ENCODE measurements at regions not wholly inside any gene's neighbourhood (a gene's known extent, or its start where the extent isn't known, plus 50 kb on each side); places are given as distances from the start of the nearest gene placed in this dataset.

GRCh38 chr20:39270837-39271604 lies 308.9 kb downstream of the DHX35 start:
- Histone ChIP-seq H3K4me1 (ENCODE audit: control insufficient read depth in 2 of 3, insufficient read depth in 2 of 3, low read depth in 1 of 3, low read length in 3 of 3) (peaks cover 0 to 6% (median 0%) of the 10 kb centered on the region in 3 donors), H3K27ac (ENCODE audit: low read depth in 2 of 2, low read length in 2 of 2) (no peak overlapping the region), H3K27me3 (ENCODE audit: control insufficient read depth, insufficient read depth, low read length) (no peaks in the 10 kb centered on the region), H3K9me3 (ENCODE audit: control insufficient read depth in 2 of 3, insufficient read depth in 1 of 3, low read length in 3 of 3) (no peaks in the 10 kb centered on the region), H3K4me3 (ENCODE audit: low read length in 3 of 3) (no peak overlapping the region), H3K36me3 (ENCODE audit: control insufficient read depth in 2 of 3, insufficient read depth in 3 of 3, low read length in 3 of 3) (no peaks in the 10 kb centered on the region), H3K9ac (ENCODE audit: low read length in 3 of 3) (no peak overlapping the region)
- intact Hi-C loops (cut with DNase I), result no loop called here
- TF ChIP-seq CTCF (IDR thresholded peaks at IDR 0.05; ENCODE audit: borderline replicate concordance, extremely low read depth, insufficient read depth), result no peak
- FAIRE-seq, result no peak
- peak in 1 of 5 donors; percentile 69 for DNase-seq

- no peak for TF ChIP-seq CTCF (IDR thresholded peaks at IDR 0.05; ENCODE audit: borderline replicate concordance, extremely low read depth, insufficient read depth)
- H3K9ac ChIP-seq (ENCODE audit: low read length in 3 of 3), result no peak overlapping the region
- H3K9me3 ChIP-seq (ENCODE audit: control insufficient read depth in 2 of 3, insufficient read depth in 1 of 3, low read length in 3 of 3), result no peaks in the 10 kb centered on the region
- FAIRE-seq, result no peak
- intact Hi-C loops (cut with DNase I), result no loop called here
- peaks cover 0 to 6% (median 0%) of the 10 kb centered on the region in 3 donors for H3K4me1 ChIP-seq (ENCODE audit: control insufficient read depth in 2 of 3, insufficient read depth in 2 of 3, low read depth in 1 of 3, low read length in 3 of 3)
- DNase-seq, result peak in 2 of 5 donors; percentile 12 to 46
- no peaks in the 10 kb centered on the region for H3K27me3 ChIP-seq (ENCODE audit: control insufficient read depth, insufficient read depth, low read length)
- H3K4me3 ChIP-seq (ENCODE audit: low read length in 3 of 3), result no peak overlapping the region
- no peaks in the 10 kb centered on the region for H3K36me3 ChIP-seq (ENCODE audit: control insufficient read depth in 2 of 3, insufficient read depth in 3 of 3, low read length in 3 of 3)
- no peak overlapping the region for H3K27ac ChIP-seq (ENCODE audit: low read depth in 2 of 2, low read length in 2 of 2)
Measured at GRCh38 chr20:39269493-39270217, 307.5 kb downstream of the DHX35 start.

GRCh38 chr20:39268981-39269461 lies 306.9 kb downstream of the DHX35 start:
- no peaks in the 10 kb centered on the region for H3K36me3 ChIP-seq (ENCODE audit: control insufficient read depth in 2 of 3, insufficient read depth in 3 of 3, low read length in 3 of 3)
- DNase-seq (peak; percentile 56 to 78 (median 69)), FAIRE-seq (no peak)
- peaks cover 0 to 6% (median 0%) of the 10 kb centered on the region in 3 donors for H3K4me1 ChIP-seq (ENCODE audit: control insufficient read depth in 2 of 3, insufficient read depth in 2 of 3, low read depth in 1 of 3, low read length in 3 of 3)
- H3K27ac ChIP-seq (ENCODE audit: low read depth in 2 of 2, low read length in 2 of 2), result no peak overlapping the region
- peak; percentile 63 for TF ChIP-seq CTCF (IDR thresholded peaks at IDR 0.05; ENCODE audit: borderline replicate concordance, extremely low read depth, insufficient read depth)
- H3K27me3 ChIP-seq (ENCODE audit: control insufficient read depth, insufficient read depth, low read length), result no peaks in the 10 kb centered on the region
- H3K9me3 ChIP-seq (ENCODE audit: control insufficient read depth in 2 of 3, insufficient read depth in 1 of 3, low read length in 3 of 3), result no peaks in the 10 kb centered on the region
- no peak overlapping the region for H3K4me3 ChIP-seq (ENCODE audit: low read length in 3 of 3)
- no peak overlapping the region for H3K9ac ChIP-seq (ENCODE audit: low read length in 3 of 3)
- intact Hi-C loops (cut with DNase I), result no loop called here

Data from kidney (tissue), 13 donors.